Ishikawa (cell line): ENCODE measurements at regions not wholly inside any gene's neighbourhood (a gene's known extent, or its start where the extent isn't known, plus 50 kb on each side); places are given as distances from the start of the nearest gene placed in this dataset.

Experiments used
- CEBPB ChIP-seq: IDR thresholded peaks from 2 replicates; pipeline ENCODE4 v1.6.1; 2012
- CREB1 ChIP-seq: IDR thresholded peaks from 2 replicates; pipeline ENCODE4 v1.6.1; 2012; ENCODE audit warnings: low read depth
- EGR1 ChIP-seq: IDR thresholded peaks from 2 replicates; pipeline ENCODE4 v1.6.1; 2012
- EP300 ChIP-seq: IDR thresholded peaks from 2 replicates; pipeline ENCODE4 v1.6.1; 2012; ENCODE audit warnings: borderline replicate concordance
- FOXM1 ChIP-seq: IDR thresholded peaks from 2 replicates; pipeline ENCODE4 v1.6.1; 2012; ENCODE audit warnings: low read depth, borderline replicate concordance
- NFIC ChIP-seq: IDR thresholded peaks from 2 replicates; pipeline ENCODE4 v1.6.1; 2012
- RAD21 ChIP-seq: IDR thresholded peaks from 2 replicates; pipeline ENCODE4 v1.6.1; 2012; ENCODE audit warnings: low read depth
- TAF1 ChIP-seq: IDR thresholded peaks from 2 replicates; pipeline ENCODE4 v1.6.1; 2012; ENCODE audit warnings: low read depth, mild to moderate bottlenecking
- TCF12 ChIP-seq: IDR thresholded peaks from 2 replicates; pipeline ENCODE4 v1.6.1; 2012; ENCODE audit warnings: low read depth
- TEAD4 ChIP-seq: IDR thresholded peaks from 2 replicates; pipeline ENCODE4 v1.6.1; 2012
- USF1 ChIP-seq: IDR thresholded peaks from 2 replicates; pipeline ENCODE4 v1.6.1; 2012
- YY1 ChIP-seq: IDR thresholded peaks from 2 replicates; pipeline ENCODE4 v1.6.1; 2012; ENCODE audit warnings: low read depth
- ZBTB7A ChIP-seq: IDR thresholded peaks from 2 replicates; pipeline ENCODE4 v1.6.1; 2012; ENCODE audit warnings: low read depth
- TF ChIP-seq, protein P1 (sequence below): IDR thresholded peaks from 2 replicates; pipeline ENCODE4 v1.6.1; 2012; ENCODE audit warnings: low read depth, mild to moderate bottlenecking
- TF ChIP-seq, protein P2 (sequence below): IDR thresholded peaks from 2 replicates; pipeline ENCODE4 v1.6.1; 2012

DNA sequence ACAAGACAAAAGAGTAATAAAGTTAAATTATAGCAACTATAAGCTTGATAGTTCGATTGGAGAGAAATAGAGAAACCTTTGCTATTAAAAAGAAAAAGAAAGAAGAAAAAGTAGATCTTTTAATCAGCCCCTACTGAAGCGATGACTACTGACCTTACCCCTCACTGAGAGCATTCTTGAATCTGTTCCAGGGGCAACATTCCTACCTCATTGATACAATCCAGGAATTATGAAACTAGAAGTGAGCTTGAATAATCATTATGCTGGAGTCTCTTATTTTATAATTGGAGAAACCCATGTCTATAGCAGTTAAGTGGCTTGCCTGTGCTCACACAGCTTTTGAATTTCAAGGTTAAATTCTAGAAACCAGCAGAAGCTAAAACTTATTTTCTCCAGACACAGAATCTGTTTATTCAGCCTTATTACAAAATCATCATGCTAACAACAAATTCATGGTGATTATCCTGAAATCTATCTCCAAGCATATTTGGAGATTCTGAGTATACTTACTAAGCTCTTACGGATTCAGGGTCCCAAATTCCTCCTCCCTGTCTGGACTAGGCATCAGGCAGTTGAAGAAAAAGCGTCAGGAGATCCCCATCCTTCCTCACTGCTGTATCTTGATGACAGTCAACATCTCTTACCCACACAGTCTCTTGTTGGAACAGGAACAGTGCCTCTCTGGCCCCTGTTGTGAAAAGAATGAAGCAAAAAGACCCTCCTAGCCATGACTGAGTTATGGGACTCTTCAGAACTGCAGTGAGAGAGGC, 547.6 kb upstream of the WWC1 start:
- TF ChIP-seq TEAD4: peak; percentile 82
- no peak for TF ChIP-seq CREB1
- TF ChIP-seq NFIC: peak; percentile 90
- no peak for TF ChIP-seq FOXM1
- peak; percentile 56 for TF ChIP-seq CEBPB
- no peak for TF ChIP-seq EGR1
- no peak for TF ChIP-seq RAD21
- TF ChIP-seq EP300: peak; percentile 37; the same call in 1 of the 2 replicates
- TF ChIP-seq, protein P1, sequence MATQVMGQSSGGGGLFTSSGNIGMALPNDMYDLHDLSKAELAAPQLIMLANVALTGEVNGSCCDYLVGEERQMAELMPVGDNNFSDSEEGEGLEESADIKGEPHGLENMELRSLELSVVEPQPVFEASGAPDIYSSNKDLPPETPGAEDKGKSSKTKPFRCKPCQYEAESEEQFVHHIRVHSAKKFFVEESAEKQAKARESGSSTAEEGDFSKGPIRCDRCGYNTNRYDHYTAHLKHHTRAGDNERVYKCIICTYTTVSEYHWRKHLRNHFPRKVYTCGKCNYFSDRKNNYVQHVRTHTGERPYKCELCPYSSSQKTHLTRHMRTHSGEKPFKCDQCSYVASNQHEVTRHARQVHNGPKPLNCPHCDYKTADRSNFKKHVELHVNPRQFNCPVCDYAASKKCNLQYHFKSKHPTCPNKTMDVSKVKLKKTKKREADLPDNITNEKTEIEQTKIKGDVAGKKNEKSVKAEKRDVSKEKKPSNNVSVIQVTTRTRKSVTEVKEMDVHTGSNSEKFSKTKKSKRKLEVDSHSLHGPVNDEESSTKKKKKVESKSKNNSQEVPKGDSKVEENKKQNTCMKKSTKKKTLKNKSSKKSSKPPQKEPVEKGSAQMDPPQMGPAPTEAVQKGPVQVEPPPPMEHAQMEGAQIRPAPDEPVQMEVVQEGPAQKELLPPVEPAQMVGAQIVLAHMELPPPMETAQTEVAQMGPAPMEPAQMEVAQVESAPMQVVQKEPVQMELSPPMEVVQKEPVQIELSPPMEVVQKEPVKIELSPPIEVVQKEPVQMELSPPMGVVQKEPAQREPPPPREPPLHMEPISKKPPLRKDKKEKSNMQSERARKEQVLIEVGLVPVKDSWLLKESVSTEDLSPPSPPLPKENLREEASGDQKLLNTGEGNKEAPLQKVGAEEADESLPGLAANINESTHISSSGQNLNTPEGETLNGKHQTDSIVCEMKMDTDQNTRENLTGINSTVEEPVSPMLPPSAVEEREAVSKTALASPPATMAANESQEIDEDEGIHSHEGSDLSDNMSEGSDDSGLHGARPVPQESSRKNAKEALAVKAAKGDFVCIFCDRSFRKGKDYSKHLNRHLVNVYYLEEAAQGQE: no peak
- TF ChIP-seq TAF1: no peak
- no peak for TF ChIP-seq YY1
- TF ChIP-seq TCF12: no peak
- TF ChIP-seq USF1: no peak
- TF ChIP-seq, protein P2, sequence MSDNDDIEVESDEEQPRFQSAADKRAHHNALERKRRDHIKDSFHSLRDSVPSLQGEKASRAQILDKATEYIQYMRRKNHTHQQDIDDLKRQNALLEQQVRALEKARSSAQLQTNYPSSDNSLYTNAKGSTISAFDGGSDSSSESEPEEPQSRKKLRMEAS: no peak
- TF ChIP-seq ZBTB7A: no peak

DNA sequence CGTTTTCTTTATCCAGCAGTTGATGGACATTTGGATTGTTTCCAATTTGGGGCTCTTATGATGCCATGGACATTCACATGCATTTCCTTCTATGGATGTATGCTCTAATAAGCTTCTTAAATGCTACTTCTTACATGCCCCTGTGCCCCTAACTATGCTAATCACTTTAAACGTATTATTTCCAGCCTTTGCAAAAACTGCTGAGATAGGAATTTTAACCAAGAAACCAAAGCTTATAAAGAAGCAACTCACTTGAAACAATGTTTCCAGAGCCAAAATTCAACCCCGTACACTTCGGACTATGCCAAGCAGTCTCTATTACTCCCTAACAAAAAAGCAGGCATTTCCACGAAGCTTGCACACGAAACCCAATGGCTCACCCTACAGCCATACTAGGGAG, 545.6 kb upstream of the WWC1 start:
- TF ChIP-seq TEAD4: no peak
- TF ChIP-seq, protein P1: no peak
- no peak for TF ChIP-seq NFIC

GRCh38 chr5:167750586-167750985, 540.9 kb upstream of the WWC1 start:
- TF ChIP-seq USF1: no peak
- no peak for TF ChIP-seq TCF12
- no peak for TF ChIP-seq EP300
- TF ChIP-seq FOXM1: no peak
- no peak for TF ChIP-seq NFIC
- no peak for TF ChIP-seq TEAD4
- TF ChIP-seq, protein P1: no peak
- TF ChIP-seq, protein P2: no peak
- no peak for TF ChIP-seq TAF1
- TF ChIP-seq CREB1: no peak
- TF ChIP-seq YY1: no peak
- no peak for TF ChIP-seq RAD21

GRCh38 chr5:167752936-167753335, 538.5 kb upstream of the WWC1 start:
- TF ChIP-seq FOXM1: no peak
- TF ChIP-seq RAD21: no peak
